ENCODE measurements at regions not wholly inside any gene's neighbourhood (a gene's known extent, or its start where the extent isn't known, plus 50 kb on each side); places are given as distances from the start of the nearest gene placed in this dataset.

DNA sequence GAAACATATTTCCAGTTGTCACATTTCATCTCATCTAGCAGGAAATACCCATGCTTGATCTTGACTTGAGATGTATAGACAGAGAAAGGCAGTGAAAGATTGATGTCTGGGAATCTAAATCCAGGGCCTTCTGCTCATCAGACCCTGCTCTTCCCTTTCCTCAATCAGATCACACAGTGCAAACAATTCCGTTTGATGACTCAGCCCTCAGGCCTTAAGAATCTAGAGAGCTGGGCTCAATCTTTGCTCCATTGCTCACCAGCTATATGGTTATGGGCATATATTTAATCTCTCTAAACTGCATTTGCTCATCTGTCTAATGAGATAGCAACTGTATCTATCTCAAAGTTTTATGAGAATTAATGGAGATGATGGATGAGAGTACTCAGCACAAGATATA, 201.8 kb upstream of the CCDC196 start:
- no peak for DNase-seq
- Histone ChIP-seq H3K27ac (no peak overlapping the region), H3K27me3 (no peaks in the 10 kb centered on the region), H3K9me3 (no peaks in the 10 kb centered on the region), H3K4me3 (no peak overlapping the region), H3K36me3 (ENCODE audit: low read depth, missing control alignments) (no peaks in the 10 kb centered on the region), H3K4me1 (no peaks in the 10 kb centered on the region)
- TF ChIP-seq, protein P1, sequence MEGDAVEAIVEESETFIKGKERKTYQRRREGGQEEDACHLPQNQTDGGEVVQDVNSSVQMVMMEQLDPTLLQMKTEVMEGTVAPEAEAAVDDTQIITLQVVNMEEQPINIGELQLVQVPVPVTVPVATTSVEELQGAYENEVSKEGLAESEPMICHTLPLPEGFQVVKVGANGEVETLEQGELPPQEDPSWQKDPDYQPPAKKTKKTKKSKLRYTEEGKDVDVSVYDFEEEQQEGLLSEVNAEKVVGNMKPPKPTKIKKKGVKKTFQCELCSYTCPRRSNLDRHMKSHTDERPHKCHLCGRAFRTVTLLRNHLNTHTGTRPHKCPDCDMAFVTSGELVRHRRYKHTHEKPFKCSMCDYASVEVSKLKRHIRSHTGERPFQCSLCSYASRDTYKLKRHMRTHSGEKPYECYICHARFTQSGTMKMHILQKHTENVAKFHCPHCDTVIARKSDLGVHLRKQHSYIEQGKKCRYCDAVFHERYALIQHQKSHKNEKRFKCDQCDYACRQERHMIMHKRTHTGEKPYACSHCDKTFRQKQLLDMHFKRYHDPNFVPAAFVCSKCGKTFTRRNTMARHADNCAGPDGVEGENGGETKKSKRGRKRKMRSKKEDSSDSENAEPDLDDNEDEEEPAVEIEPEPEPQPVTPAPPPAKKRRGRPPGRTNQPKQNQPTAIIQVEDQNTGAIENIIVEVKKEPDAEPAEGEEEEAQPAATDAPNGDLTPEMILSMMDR (IDR thresholded peaks at IDR 0.05): no peak
- TF ChIP-seq POLR2A (IDR thresholded peaks at IDR 0.05): no peak
- WGBS, 2 donors: 78 to 84% methylated on average over 1 of the region's 1 CpG
- intact Hi-C loops (cut with DNase I; ENCODE audit: low total_unique reads): no loop called here

DNA sequence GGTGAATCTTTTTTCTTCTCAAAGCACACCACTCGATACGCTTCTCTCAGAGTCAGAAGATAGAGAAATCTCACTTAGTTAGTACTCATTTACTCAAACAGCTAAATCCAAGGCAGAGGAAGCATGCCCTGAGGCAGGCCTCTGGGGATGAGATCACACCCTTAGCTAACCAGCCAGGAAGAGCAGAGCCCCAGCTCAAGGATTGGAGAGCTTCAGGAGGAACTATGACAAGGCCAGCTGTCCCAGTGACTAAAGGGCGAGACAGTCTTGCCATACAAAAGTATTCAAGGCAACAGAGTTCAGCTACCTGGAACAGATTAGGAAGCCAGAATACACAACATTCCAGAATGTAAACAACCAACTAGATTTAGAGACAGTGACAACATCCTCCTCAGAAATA, 197.7 kb upstream of the CCDC196 start:
- no peak for DNase-seq
- Histone ChIP-seq H3K36me3 (ENCODE audit: low read depth, missing control alignments) (no peaks in the 10 kb centered on the region), H3K27ac (no peak overlapping the region), H3K27me3 (no peaks in the 10 kb centered on the region), H3K4me3 (no peak overlapping the region), H3K9me3 (no peaks in the 10 kb centered on the region), H3K4me1 (no peaks in the 10 kb centered on the region)
- WGBS, 2 donors: 97% methylated on average over 3 of the region's 3 CpGs
- intact Hi-C loops (cut with DNase I; ENCODE audit: low total_unique reads): no loop called here
- TF ChIP-seq, protein P1 (IDR thresholded peaks at IDR 0.05): no peak
- no peak for TF ChIP-seq POLR2A (IDR thresholded peaks at IDR 0.05)

DNA sequence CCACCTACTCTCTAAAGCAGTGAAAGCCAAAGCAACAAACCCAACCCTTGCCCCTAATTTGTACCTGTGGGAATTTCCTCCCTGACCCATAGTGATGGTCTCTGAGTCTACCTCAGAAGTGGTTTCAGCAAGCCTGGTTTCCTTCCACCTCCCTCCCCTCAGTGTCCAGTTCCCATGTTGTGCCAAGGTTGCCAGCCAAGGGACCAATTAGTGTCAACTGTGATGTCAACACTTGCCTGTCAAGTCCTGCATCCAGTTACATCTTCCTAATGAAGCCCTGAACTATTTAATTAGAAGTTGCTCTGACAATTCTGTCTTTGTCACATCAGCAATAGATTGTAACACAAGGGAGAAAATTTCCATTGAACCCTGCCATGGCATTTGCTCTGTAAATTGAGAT, 194.4 kb upstream of the CCDC196 start:
- no peaks in the 10 kb centered on the region for H3K27me3 ChIP-seq
- no peaks in the 10 kb centered on the region for H3K4me1 ChIP-seq
- no peak overlapping the region for H3K4me3 ChIP-seq
- intact Hi-C loops (cut with DNase I; ENCODE audit: low total_unique reads): no loop called here
- no peaks in the 10 kb centered on the region for H3K9me3 ChIP-seq
- TF ChIP-seq, protein P1 (IDR thresholded peaks at IDR 0.05): no peak
- no peak for TF ChIP-seq POLR2A (IDR thresholded peaks at IDR 0.05)
- no peaks in the 10 kb centered on the region for H3K36me3 ChIP-seq (ENCODE audit: low read depth, missing control alignments)
- no peak overlapping the region for H3K27ac ChIP-seq
- DNase-seq: no peak

DNA sequence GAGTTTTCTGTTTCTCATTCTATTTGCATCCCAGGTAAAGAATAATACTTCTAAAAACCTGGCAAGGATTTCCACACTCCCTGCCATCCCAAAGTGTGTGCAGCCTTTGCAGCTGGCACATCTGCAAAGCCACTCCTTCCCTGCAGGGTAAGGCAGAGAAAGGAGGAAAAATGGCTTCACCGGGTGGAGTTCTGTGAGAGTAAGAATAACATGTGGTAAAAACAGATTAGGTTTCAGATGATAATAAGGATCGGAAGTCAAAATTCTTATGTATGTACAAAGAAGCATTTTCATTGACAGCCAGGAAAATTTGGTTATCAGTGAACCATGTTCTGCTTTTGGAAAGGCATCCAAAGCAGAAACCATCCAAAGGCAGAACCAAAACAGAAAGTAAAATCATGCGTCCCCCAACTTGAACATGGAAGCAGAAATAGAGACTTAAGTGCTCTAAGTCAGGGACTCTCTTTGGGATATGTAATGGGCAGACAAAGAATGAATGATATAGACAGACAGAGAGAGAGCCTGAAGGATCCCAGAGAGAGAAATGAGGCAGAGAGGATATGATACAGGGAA, 192.6 kb upstream of the CCDC196 start:
- DNase-seq: no peak
- H3K27me3 ChIP-seq: no peaks in the 10 kb centered on the region
- TF ChIP-seq, protein P1 (IDR thresholded peaks at IDR 0.05): no peak
- TF ChIP-seq POLR2A (IDR thresholded peaks at IDR 0.05): no peak
- intact Hi-C loops (cut with DNase I; ENCODE audit: low total_unique reads): no loop called here
- no peaks in the 10 kb centered on the region for H3K36me3 ChIP-seq (ENCODE audit: low read depth, missing control alignments)
- no peak overlapping the region for H3K4me3 ChIP-seq
- H3K4me1 ChIP-seq: no peaks in the 10 kb centered on the region
- no peak overlapping the region for H3K27ac ChIP-seq
- WGBS, 2 donors: 50 to 51% methylated on average over 3 of the region's 3 CpGs
- H3K9me3 ChIP-seq: no peaks in the 10 kb centered on the region

DNA sequence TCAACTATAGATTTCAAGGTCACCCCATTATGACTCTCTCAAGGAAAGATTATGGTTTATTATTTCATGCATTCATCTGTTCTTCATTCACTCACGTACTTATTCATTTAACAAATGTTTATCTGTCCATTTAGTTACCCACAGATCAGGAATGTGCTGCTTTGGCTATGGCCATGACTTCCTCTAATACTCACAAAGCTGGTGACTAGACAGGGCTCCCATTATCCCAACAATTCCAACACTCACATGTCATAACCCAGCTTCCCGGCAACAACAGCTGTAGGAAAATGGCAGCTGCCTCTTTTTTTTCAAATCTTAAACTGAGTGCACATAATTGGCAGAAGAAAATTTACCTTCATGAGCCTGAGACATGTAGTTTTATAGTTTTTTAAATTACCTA, 190.8 kb upstream of the CCDC196 start:
- TF ChIP-seq POLR2A (IDR thresholded peaks at IDR 0.05): no peak
- TF ChIP-seq, protein P1 (IDR thresholded peaks at IDR 0.05): no peak
- no peak overlapping the region for H3K4me3 ChIP-seq
- 90 to 97% methylated on average over 2 of the region's 2 CpGs for WGBS, 2 donors

More for the DNA sequence above, 190.8 kb upstream of the CCDC196 start:
- DNase-seq: no peak
- no peak overlapping the region for H3K27ac ChIP-seq
- no peaks in the 10 kb centered on the region for H3K9me3 ChIP-seq
- no peaks in the 10 kb centered on the region for H3K36me3 ChIP-seq (ENCODE audit: low read depth, missing control alignments)
- intact Hi-C loops (cut with DNase I; ENCODE audit: low total_unique reads): no loop called here
- H3K4me1 ChIP-seq: no peaks in the 10 kb centered on the region
- no peaks in the 10 kb centered on the region for H3K27me3 ChIP-seq
